ENCODE measurements at regions not wholly inside any gene's neighbourhood (a gene's known extent, or its start where the extent isn't known, plus 50 kb on each side); places are given as distances from the start of the nearest gene placed in this dataset.

GRCh38 chr11:92330114-92330513, 105.5 kb downstream of the FAT3 start:
- TF ChIP-seq CTCF (IDR thresholded peaks at IDR 0.05 in 2 of 3, conservative IDR thresholded peaks at IDR 0.05 in 1 of 3; ENCODE audit: insufficient read depth in 2 of 3, low read depth in 1 of 3, low read length in 3 of 3) (no peak), FOXM1 (IDR thresholded peaks at IDR 0.05; ENCODE audit: low read depth) (no peak), FOXM1 (CRISPR knock-in tag; IDR thresholded peaks at IDR 0.05; ENCODE audit: low read depth) (no peak), XRCC5 (IDR thresholded peaks at IDR 0.05; ENCODE audit: low read depth, low read length) (no peak), CCAR2 (IDR thresholded peaks at IDR 0.05; ENCODE audit: low read depth, low read length) (no peak), TGIF2 (CRISPR knock-in tag; IDR thresholded peaks at IDR 0.05) (no peak), ATF3 (IDR thresholded peaks at IDR 0.05) (no peak), ATF3 (CRISPR knock-in tag; conservative IDR thresholded peaks at IDR 0.05) (no peak), RBM25 (IDR thresholded peaks at IDR 0.05; ENCODE audit: low read depth, low read length, severe bottlenecking) (no peak), TRIM24 (IDR thresholded peaks at IDR 0.05) (no peak), CHD2 (IDR thresholded peaks at IDR 0.05; ENCODE audit: low read depth, low read length) (no peak), HDGF (IDR thresholded peaks at IDR 0.05) (no peak), ZNF780A (CRISPR knock-in tag; IDR thresholded peaks at IDR 0.05) (no peak)

Data from K562 (cell line).